Parathyroid adenoma (tissue), 2 donors: ENCODE measurements at regions not wholly inside any gene's neighbourhood (a gene's known extent, or its start where the extent isn't known, plus 50 kb on each side); places are given as distances from the start of the nearest gene placed in this dataset.

ENCODE experiments used
- H2AFZ ChIP-seq: fragments of 300-600 bp; sonication (generic); one replicate; pipeline ENCODE4 v1.7.0; 2017; ENCODE audit warnings: antibody characterized with exemption, mild to moderate bottlenecking
- H3K27ac ChIP-seq: fragments of 300-600 bp; sonication (generic); one replicate; pipeline ENCODE4 v1.7.0; 2017
- H3K27me3 ChIP-seq: fragments of 300-600 bp; sonication (generic); one replicate; pipeline ENCODE4 v1.7.0; 2017; ENCODE audit warnings: low read length; ENCODE audit not compliant: control insufficient read depth, insufficient read depth
- H3K36me3 ChIP-seq: fragments of 300-600 bp; sonication (generic); one replicate; pipeline ENCODE4 v1.7.0; 2017; ENCODE audit warnings: low read length; ENCODE audit not compliant: control insufficient read depth, insufficient read depth
- H3K4me1 ChIP-seq: fragments of 300-600 bp; sonication (generic); one replicate; pipeline ENCODE4 v1.7.0; 2017; ENCODE audit warnings: control low read depth
- H3K4me2 ChIP-seq: fragments of 300-600 bp; sonication (generic); one replicate; pipeline ENCODE4 v1.7.0; 2017; ENCODE audit warnings: low read length
- H3K4me3 ChIP-seq: fragments of 300-600 bp; sonication (generic); one replicate; pipeline ENCODE4 v1.7.0; 2017; ENCODE audit warnings: low read depth, low read length
- H3K79me2 ChIP-seq: fragments of 300-600 bp; sonication (generic); one replicate; pipeline ENCODE4 v1.7.0; 2017; ENCODE audit warnings: control low read depth
- H3K9ac ChIP-seq: fragments of 300-600 bp; sonication (generic); one replicate; pipeline ENCODE4 v1.7.0; 2017; ENCODE audit warnings: mild to moderate bottlenecking
- H3K9me3 ChIP-seq: fragments of 300-600 bp; sonication (generic); one replicate; pipeline ENCODE4 v1.7.0; 2017; ENCODE audit warnings: low read length; ENCODE audit not compliant: control insufficient read depth
- CTCF ChIP-seq: fragments of 300-600 bp; sonication (generic); IDR thresholded peaks from one replicate; pipeline ENCODE4 v1.7.0; 2017; ENCODE audit warnings: antibody characterized with exemption, mild to moderate bottlenecking
- donor health status: primary hyperparathyroidism.

- H2AFZ ChIP-seq: no peak overlapping the region
- H3K4me3 ChIP-seq: no peak overlapping the region
- H3K27me3 ChIP-seq: no peaks in the 10 kb centered on the region
- no peak overlapping the region for H3K9ac ChIP-seq
- H3K9me3 ChIP-seq: no peaks in the 10 kb centered on the region
- TF ChIP-seq CTCF: no peak
- no peaks in the 10 kb centered on the region for H3K4me1 ChIP-seq
- H3K79me2 ChIP-seq: no peaks in the 10 kb centered on the region
- no peak overlapping the region for H3K4me2 ChIP-seq
- no peaks in the 10 kb centered on the region for H3K36me3 ChIP-seq
- H3K27ac ChIP-seq: no peak overlapping the region
Measured at GRCh38 chr18:34942276-34942675, 98.9 kb upstream of the MAPRE2 start.

GRCh38 chr18:34942975-34943374 lies 98.2 kb upstream of the MAPRE2 start:
- H3K4me1 ChIP-seq: no peaks in the 10 kb centered on the region
- no peaks in the 10 kb centered on the region for H3K79me2 ChIP-seq
- H3K27me3 ChIP-seq: no peaks in the 10 kb centered on the region
- H2AFZ ChIP-seq: no peak overlapping the region
- H3K4me2 ChIP-seq: no peak overlapping the region
- no peak for TF ChIP-seq CTCF
- H3K9me3 ChIP-seq: no peaks in the 10 kb centered on the region
- H3K4me3 ChIP-seq: no peak overlapping the region
- H3K36me3 ChIP-seq: no peaks in the 10 kb centered on the region
- H3K27ac ChIP-seq: no peak overlapping the region
- H3K9ac ChIP-seq: no peak overlapping the region

- H2AFZ ChIP-seq: no peak overlapping the region
- no peak overlapping the region for H3K4me2 ChIP-seq
- H3K4me3 ChIP-seq: no peak overlapping the region
- no peak overlapping the region for H3K9ac ChIP-seq
- no peaks in the 10 kb centered on the region for H3K27me3 ChIP-seq
- no peaks in the 10 kb centered on the region for H3K4me1 ChIP-seq
- H3K27ac ChIP-seq: no peak overlapping the region
- no peaks in the 10 kb centered on the region for H3K9me3 ChIP-seq
- no peak for TF ChIP-seq CTCF
- H3K36me3 ChIP-seq: no peaks in the 10 kb centered on the region
- no peaks in the 10 kb centered on the region for H3K79me2 ChIP-seq
Measured at GRCh38 chr18:34943587-34943986, 97.6 kb upstream of the MAPRE2 start.

- TF ChIP-seq CTCF: no peak
- Histone ChIP-seq H3K9me3 (no peaks in the 10 kb centered on the region), H3K27ac (no peak overlapping the region), H3K36me3 (no peaks in the 10 kb centered on the region), H3K4me2 (no peak overlapping the region), H2AFZ (no peak overlapping the region), H3K27me3 (no peaks in the 10 kb centered on the region), H3K9ac (no peak overlapping the region), H3K4me1 (no peaks in the 10 kb centered on the region), H3K4me3 (no peak overlapping the region), H3K79me2 (no peaks in the 10 kb centered on the region)
Measured at GRCh38 chr18:34947711-34948125, 93.5 kb upstream of the MAPRE2 start.

GRCh38 chr18:34951625-34952379 lies 89.4 kb upstream of the MAPRE2 start:
- H3K27ac ChIP-seq: no peak overlapping the region
- H3K4me3 ChIP-seq: no peak overlapping the region
- no peaks in the 10 kb centered on the region for H3K79me2 ChIP-seq
- no peaks in the 10 kb centered on the region for H3K9me3 ChIP-seq
- H3K4me2 ChIP-seq: no peak overlapping the region
- no peaks in the 10 kb centered on the region for H3K27me3 ChIP-seq
- H3K36me3 ChIP-seq: no peaks in the 10 kb centered on the region
- H2AFZ ChIP-seq: no peak overlapping the region
- no peak for TF ChIP-seq CTCF
- H3K4me1 ChIP-seq: no peaks in the 10 kb centered on the region
- no peak overlapping the region for H3K9ac ChIP-seq
